ENCODE measurements at regions not wholly inside any gene's neighbourhood (a gene's known extent, or its start where the extent isn't known, plus 50 kb on each side); places are given as distances from the start of the nearest gene placed in this dataset.

- TF ChIP-seq CTCF (IDR thresholded peaks at IDR 0.05 in 8 of 11, conservative IDR thresholded peaks at IDR 0.05 in 3 of 11): no peak
- TF ChIP-seq POLR2A (IDR thresholded peaks at IDR 0.05): no peak
These were observed 123.1 kb upstream of the GPR12 start for GRCh38 chr13:26883613-26884257.
